Fibroblast of peridontal ligament (primary cell): ENCODE measurements at regions not wholly inside any gene's neighbourhood (a gene's known extent, or its start where the extent isn't known, plus 50 kb on each side); places are given as distances from the start of the nearest gene placed in this dataset.

ENCODE experiments used
- DNase-seq: peaks from one replicate; pipeline ENCODE4 v3.0.0-alpha.2; 2010; ENCODE audit errors: extremely low read depth

DNA sequence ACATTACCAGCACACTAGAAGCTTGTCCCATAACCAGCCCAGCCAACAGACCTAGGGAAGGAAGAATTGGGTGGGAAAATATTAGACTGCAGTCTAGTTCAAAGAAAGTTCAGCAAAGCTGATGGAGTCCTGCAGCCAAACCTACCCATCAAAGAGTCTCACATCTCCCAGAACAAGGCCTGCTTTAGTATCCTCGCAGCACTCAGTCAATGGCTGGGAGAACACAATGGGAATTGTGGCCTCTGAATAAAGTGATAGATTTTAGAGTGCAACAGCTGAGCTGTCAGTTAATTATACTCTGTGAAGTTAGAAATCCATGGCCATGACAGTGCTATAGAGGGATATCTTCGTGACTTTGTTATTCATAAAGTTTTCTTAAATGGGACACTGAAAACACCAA is 207.2 kb upstream of the NAALADL2 start:
- DNase-seq = no peak

DNA sequence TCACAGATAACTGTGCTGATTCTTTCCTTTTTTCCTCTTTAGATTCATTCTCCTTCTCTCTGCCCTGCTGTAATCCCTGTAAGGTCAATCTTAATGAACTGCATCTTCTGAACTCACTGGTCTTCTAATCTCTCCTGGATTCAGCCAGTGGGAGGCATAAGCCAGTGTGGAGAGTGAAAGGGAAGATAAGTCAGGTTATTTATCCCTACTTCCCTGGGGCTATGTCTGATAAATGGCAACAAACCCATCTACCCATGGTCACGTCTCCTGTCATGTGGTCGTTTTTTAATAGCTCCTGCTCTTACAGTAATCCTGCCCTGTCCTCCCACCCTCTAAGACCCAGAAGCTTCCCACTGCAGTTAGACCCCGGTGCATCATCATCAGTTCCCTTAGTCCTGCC is 199.6 kb upstream of the NAALADL2 start:
- no peak for DNase-seq

DNA sequence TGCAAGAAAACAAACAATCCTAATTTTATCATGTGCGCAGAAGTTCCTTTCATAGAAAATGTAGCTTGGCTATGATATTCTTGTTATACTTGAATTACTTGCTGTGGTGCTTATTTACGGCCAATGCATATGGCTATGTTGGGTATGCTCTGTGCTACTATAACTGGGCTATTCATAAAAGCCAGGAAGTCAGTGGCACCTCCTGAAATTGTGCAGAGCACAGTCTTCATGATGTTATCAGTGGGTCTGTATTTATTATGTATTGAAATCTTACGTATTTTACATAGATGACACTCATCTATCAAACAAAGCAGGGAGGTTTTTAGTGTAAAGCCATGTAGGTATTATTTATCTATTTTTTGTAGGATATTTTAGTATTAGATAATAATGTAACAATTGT is 196.5 kb upstream of the NAALADL2 start:
- no peak for DNase-seq

DNA sequence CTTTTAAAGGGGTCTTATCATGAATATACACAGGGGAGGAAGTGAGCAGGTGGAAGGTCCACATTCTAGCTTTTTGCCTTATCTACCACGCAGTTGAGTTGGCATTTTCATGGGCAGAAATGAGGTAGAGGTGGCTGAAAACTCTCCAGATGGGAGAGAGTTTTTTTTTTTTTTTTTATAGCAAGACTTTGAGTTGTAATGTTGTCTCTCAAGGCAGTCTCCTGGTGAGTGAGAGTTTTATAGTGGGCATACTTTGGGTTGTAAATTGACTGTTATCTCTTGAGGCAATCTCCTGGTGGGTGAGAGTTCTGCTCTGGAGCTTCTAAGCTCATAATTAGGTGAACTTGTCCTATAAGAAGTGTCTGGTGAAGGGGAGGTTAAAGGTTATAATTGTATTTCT is 191.7 kb upstream of the NAALADL2 start:
- DNase-seq = no peak

DNA sequence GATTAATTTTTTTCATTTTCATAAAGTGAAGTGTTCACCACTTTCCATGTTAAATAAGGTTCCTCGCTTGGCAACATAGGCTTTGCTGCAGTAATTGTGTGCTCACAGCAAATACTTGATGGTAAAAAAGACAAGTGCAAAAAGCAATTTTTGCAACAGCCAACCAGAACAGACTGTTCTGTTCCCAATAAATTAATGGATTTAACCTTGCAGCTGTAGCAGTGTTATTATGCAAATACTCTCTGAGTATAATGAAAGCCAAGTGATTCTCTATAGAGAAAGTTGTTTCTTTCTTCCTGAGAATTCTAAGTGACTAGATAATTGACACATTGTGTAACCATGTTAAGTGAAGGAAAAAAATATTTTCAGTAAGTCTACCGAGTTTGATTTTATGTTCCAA is 183.7 kb upstream of the NAALADL2 start:
- DNase-seq = no peak

DNA sequence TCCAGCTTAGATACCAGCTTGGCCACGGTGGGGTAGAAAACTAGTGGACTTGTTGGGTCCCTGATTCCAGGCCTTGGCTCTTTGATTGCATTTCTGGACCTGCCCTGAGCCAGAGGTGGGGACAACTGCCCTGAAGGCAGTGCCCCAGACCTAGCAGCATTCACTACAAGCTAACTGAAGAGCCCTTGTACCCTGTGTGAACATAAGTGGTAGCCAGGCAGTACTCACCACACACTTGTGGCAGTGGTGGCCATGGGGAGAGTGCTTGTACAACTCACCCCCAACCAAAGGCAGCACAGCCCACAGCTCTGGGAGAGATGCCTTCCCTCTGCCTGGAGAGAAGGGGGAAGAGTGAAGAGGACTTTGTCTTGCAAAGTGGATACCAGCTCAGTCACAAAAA is 177.3 kb upstream of the NAALADL2 start:
- DNase-seq = no peak

DNA sequence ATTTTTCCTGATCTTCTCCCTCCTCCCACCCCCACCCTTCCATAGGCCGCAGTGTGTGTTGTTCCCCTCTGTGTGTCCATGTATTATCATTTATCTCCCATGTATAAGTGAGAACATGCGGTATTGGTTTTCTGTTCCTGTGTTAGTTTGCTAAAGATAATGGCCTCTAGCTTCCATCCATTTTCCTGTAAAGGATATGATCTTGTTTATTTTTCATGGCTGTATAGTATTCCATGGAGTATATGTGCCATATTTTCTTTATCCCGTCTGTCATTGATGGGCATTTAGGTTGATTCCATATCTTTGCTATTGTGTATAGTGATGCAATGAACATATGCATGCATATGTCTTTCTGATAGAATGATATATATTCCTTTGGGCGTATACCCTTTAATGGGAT is 173.3 kb upstream of the NAALADL2 start:
- no peak for DNase-seq

DNA sequence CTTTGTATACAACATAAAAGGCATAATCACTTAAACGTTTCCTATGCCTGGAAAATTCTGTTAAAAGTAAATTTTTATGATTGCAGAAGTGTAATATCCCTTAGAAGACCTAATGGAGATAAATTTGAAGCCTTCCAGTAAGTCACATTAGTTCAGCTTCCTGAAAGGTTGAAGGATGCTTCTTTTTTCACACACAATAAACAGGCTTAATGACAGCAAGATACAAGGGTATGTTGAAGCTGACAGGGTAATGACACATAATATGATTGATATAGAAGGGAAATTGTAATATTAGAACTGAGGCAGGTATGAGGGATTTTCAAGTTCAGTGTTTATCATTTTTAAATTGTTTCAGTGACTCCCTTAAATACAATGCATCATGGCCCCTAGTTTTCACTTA is 161.8 kb upstream of the NAALADL2 start:
- DNase-seq = no peak

DNA sequence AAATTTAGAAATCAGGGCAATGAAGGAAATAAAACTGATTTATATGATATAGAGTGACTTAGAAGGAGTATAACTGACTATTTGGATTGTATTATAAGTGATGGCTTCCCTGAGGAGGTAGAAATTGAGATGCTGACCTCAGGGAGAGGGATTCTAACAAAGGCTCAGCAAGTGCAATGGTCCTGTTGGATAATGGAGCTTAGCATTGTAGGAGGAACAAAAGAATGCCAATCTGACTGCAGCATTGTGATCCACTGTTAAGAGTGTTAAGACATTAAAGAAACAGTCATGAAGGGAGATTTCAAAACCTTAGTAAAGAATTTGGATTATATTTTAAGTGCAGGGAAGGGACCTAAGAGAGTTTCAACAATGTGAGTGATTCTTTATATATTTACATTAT is 158.4 kb upstream of the NAALADL2 start:
- DNase-seq = no peak

DNA sequence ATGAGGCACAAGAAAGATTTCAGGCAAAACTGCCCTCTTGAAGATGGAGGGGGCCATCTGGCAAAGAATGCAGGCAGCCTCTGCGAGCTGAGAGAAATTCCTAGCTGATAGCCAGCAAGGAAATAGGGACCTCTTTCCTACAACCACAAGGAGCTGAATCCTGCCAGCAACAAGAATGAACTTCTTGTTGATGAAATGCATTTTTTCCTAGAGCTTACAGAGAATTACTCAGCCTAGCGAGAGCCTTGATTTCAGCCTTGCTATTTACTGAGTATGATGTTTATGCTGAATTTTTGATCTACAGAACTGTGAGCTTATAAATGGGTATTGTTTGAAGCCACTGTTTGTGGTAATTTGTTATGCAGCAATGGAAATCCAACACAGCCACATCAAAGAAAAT is 148.5 kb upstream of the NAALADL2 start:
- peak; percentile 72 for DNase-seq

DNA sequence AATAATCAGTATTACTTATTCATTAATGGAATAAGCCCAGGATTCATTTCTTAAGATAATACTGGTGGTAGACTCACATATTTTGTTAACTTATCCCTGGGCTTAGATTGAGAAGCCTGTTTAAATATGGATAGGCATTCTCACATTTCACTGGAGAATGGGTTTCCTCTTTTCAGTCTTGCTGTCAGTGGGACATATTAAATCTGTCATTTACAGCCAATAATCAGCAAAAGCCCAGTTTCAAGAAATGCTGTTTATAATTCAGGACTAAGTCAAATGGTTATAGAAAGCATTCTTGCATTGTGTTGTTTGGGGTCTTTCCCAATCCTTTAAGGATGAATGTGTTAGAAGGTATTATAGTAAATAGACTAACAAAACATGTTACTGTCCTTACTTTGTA is 143.7 kb upstream of the NAALADL2 start:
- no peak for DNase-seq

DNA sequence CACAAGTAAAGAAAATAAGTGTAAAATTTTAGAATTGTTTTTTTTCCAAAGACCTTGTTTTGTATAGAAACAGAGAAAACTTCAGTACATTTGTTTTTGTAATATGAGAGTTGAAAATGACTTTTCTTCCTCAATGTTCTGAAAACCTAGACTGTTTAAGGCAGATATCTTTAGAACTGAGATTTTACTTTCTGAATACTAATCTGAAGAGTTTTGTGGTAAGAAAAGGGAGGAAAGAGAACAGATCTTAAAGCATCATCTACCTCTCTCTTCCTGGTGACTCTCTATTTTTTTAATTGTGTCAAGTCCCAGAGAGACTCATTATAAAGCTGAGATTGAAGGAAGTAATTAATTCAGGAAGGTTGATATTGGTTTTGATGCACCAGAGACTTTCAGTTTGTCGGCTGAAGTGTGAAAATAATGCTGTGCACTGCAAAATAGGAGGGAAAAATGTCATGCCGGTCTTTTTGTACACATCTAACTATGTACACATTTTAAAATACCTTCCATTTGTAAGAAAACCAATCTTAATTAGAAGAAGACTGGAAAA is 142.1 kb upstream of the NAALADL2 start:
- no peak for DNase-seq

DNA sequence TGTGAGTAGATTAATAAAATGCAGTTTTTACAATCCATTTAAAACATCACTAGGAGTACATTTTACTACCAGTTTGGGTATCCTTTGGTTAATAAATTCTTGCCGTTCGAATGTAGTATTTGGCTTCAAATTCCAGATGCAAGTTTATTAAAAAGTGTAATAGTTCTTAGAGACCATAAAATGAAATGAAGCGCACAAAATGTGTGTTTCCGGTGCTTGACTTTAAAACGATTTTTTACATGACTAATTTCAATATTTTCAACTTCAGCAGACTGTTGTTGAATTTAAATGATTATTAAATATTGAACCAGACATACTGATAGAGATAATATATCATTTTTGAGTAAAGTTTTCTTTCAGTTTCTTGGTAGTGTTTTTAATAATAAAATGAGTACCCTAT is 138.4 kb upstream of the NAALADL2 start:
- no peak for DNase-seq

DNA sequence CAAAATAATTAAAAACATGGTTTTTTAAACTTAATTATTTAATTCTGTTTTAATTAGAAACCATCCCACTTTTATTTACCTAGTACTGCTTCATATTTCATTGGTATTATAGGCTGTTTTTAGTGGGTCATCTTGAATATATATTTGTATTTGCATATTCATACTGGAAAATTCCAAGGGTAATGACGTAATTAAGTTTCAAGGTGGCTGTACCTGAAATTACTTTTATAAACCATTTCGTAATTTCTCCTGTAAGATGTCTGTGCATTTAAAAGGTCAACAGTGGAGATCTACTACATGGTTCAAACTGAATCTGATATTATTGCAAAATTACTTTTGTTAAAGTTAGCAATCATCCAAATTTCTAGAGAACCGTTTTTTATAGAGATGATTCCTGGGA is 133.8 kb upstream of the NAALADL2 start:
- DNase-seq = no peak

DNA sequence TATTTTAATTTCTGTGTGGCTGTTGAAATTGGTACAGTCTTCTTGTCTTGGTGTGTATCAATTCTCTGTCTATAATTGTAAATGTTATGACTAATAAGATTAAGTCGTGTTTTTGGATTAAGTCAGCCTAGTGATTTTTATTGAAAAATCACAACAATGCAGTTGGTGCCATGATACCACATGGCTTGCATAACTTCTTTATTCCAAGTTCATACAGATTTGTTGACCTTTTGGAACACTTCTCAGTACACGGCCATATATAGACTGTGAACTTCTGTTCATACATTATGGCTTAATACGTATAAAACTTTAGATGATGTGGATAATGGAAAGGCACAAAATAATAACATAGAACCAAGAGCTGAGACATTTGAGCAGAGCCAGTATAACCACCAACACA is 121.2 kb upstream of the NAALADL2 start:
- DNase-seq = peak; percentile 12

DNA sequence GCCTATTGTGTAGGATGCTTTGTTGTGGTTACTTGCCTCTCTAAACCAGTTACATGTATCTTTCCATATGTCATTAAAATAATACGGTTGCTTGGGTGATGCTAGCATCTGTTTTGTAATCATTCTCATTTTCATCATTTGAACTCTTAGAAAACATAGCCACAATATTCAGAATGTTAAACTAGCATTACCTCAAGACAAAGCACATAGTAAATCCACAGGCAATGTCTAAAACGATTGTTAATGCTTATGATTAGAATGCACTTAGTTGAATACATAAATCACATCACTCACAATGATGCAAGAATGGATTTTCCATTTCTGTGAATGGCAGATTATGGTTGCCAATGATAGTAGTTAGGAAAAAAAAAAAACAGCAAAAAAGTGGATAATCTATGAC is 110.0 kb upstream of the NAALADL2 start:
- DNase-seq = no peak

DNA sequence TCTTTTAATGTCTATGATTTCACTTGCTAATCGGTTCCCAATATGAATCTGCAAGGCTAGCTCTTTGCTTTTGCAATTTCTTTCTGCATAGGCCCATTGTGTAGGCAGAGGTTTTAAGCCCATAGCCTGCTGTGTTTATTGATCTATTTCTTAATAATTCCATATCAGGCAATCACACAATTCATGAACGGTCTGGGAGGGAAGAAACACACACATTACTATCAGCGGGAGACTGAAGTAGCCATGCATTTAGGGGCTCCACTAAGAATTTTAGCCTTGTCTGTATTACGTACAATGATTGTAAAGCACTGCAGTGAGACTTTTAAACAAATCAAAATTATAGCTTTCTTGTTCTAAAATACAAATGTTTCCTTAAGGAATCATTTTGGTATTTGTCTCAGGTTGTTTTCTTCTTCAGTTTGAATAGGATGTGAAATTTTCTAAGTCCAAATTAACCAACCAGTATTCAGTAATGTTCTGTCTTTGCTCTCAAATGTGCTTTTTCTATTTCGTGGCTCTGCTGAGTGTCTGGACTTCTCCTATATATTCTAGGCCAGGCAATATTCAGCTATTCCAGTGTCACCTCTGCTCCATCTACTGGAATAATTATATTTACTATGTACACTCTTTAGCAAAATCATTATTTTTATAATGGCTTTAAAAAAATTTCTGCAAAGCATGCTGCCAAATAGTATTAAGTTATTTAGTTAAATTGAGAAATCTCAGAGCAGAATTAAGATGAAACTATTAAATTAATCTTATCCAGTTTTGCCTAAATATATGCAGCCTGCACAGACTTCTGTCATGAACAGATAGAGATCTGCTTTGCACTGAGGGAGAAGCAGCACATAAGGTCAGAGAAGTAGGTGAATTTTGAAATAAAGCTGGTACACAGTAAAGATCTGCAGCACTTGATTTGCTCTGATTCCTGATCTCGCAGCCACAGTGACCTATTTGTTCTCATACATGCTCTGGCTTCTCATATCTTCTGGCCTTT is 103.0 kb upstream of the NAALADL2 start:
- no peak for DNase-seq

DNA sequence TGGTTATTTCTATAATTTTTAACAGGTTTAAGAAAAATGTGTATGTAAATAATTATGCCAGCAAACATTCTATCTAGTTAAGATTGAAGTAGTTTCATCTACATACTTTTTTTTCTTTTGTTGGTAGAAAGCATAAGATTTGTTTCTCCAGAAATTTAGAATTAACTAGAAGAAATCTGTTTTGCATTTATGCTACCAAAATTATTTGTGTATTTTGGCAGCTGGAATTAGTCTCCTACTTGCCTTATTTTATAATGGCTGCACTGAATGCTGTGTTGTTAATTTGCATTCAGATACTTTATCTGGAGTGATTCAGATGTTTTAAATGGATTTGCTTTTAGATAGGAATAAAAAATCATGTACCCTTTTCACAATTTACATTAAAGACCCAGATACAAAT is 100.2 kb upstream of the NAALADL2 start:
- DNase-seq = peak; percentile 54

DNA sequence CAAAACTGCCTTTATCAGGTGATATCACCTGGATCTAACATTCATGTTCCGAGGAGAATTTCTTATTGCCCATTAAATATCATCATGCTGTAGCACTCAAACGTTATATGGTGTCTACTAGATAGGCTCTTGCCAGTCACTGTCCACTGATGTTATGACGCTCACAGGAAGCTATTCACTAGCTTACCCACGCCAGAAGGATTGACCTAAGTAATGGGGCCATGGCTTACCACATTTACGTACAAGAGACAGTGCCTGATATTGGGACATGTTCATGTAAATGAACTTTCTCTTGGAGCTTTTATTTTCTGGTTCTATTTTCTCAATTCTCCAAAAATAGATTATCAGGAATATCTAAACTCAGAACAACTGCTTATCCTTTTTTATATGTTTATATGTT is 91.7 kb upstream of the NAALADL2 start:
- DNase-seq = no peak

DNA sequence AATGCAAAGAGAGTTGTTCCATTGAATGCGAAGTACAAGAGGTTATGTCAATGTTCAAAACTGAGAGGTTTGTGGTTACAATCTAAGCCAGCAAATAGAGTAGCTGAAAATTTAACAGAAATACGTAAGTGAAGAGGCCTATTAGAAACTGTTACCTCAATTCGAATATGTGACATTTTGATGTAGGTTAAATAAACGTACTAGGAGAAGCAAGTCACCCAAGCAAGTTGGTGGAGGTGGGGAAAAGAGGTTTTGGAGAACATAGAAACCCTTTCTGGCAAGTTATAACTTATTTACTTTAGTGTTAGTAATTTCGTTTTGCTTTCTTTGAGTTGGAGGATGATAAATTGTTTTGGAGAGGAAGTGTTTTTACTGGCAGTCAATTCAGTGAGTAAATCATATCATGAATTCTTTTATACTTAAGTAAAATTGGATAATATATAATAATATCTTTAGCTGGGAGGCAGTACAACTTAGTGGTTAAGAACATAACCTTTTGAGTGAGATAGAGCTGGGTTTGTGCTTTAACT is 91.2 kb upstream of the NAALADL2 start:
- peak; percentile 64 for DNase-seq

DNA sequence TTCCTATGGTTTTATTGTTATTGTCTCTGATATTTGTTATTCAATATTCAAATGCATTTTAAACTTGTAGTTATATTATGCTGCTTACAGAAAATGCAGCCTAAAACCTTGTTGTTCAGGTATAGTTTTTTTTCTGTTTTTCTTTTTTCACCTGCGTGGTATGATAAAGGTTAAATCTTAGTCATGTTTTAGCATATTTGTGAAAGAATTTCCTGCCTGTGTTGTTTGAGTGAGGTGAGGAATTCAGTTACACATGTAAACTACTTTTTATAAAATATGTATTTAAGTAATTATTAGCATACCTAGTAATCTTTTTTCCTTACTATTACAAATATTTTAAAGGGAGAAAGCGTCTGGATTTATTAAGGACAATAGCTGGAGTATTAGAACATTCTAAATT is 90.0 kb upstream of the NAALADL2 start:
- no peak for DNase-seq

DNA sequence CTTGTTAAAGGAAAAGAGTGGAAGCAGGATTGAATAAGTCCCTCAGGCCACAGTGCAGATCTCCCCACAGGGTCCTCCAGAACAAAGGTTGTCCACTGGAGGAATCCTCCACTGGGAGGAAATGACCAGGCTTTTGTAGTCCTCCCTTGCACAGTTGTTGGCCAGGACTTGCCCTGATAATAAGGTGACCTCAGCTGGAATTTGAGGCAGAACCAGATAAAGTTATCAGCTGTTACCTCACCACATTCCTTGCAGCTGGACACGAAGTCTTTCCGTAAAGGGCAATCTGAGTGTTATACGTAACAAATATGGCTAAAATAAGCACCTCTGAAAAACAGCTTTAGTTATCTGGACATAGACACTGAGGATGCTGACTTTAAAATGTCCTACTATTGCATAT is 83.5 kb upstream of the NAALADL2 start:
- DNase-seq = no peak

DNA sequence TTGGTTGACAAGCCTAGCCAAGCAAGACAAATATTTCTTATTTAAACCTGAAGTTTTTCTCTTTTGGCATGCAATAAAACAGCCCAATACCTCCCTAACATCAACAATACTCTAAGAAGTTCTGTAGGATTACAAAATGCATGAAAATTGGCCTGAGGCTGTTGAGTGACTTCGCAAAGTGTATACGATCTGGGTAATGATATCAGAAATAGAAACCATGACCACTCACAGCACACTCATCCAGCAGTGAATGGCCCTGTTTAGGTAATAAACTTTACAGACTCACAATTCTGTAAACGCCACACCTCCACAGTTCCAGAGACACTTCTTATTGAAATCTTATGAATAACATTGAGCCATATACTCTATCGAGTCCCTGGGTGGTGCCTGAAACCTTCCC is 83.0 kb upstream of the NAALADL2 start:
- DNase-seq = no peak
